ENCODE measurements at regions not wholly inside any gene's neighbourhood (a gene's known extent, or its start where the extent isn't known, plus 50 kb on each side); places are given as distances from the start of the nearest gene placed in this dataset.

GRCh38 chr12:123077298-123078119 lies 73.4 kb downstream of the PITPNM2 start:
- no peak for DNase-seq

- no peak for DNase-seq
Measured at GRCh38 chr12:123076604-123077297, 74.1 kb downstream of the PITPNM2 start.

GRCh38 chr12:123075646-123076171 lies 75.2 kb downstream of the PITPNM2 start:
- DNase-seq = peak; percentile 75

GRCh38 chr12:123075087-123075645 lies 75.7 kb downstream of the PITPNM2 start:
- no peak for DNase-seq

GRCh38 chr12:123073962-123074801 lies 76.7 kb downstream of the PITPNM2 start:
- DNase-seq = no peak

GRCh38 chr12:123073292-123073691 lies 77.6 kb downstream of the PITPNM2 start:
- DNase-seq = no peak

GRCh38 chr12:123071857-123072256 lies 79.0 kb downstream of the PITPNM2 start:
- no peak for DNase-seq

- DNase-seq = no peak
Measured at GRCh38 chr12:123071099-123071800, 79.6 kb downstream of the PITPNM2 start.

GRCh38 chr12:123070267-123071081 lies 80.4 kb downstream of the PITPNM2 start:
- DNase-seq = no peak

- DNase-seq = no peak
Measured at GRCh38 chr12:123069436-123070266, 81.2 kb downstream of the PITPNM2 start.

GRCh38 chr12:123067654-123068053 lies 83.2 kb downstream of the PITPNM2 start:
- no peak for DNase-seq

GRCh38 chr12:123066384-123066710 lies 84.5 kb downstream of the PITPNM2 start:
- no peak for DNase-seq

GRCh38 chr12:123065676-123066383 lies 85.1 kb downstream of the PITPNM2 start:
- DNase-seq = no peak

- DNase-seq = no peak
Measured at GRCh38 chr12:123064885-123065619, 84.6 kb downstream of the ARL6IP4 start.

- no peak for DNase-seq
Measured at GRCh38 chr12:123064366-123064765, 83.9 kb downstream of the ARL6IP4 start.

GRCh38 chr12:123063535-123063934 lies 83.1 kb downstream of the ARL6IP4 start:
- no peak for DNase-seq

- no peak for DNase-seq
Measured at GRCh38 chr12:123062681-123063486, 82.4 kb downstream of the ARL6IP4 start.
